ENCODE measurements at regions not wholly inside any gene's neighbourhood (a gene's known extent, or its start where the extent isn't known, plus 50 kb on each side); places are given as distances from the start of the nearest gene placed in this dataset.

- ATAC-seq = no peak
- ChIA-PET POLR2A (no interaction called here), CTCF (no interaction called here)
- Mint-ChIP-seq H3K9me3 (peaks cover under 1% of the 10 kb centered on the region; the same call in 1 of the 2 replicates), H3K27ac (no peak overlapping the region), H3K4me3 (no peak overlapping the region), H3K4me1 (peaks cover 7% of the 10 kb centered on the region), H3K27me3 (ENCODE audit: low read depth) (no peaks in the 10 kb centered on the region), H3K36me3 (no peaks in the 10 kb centered on the region; the same call in 1 of the 2 replicates)
- no peak for DNase-seq (ENCODE audit: low spot score)
- TF ChIP-seq SMAD4 (CRISPR knock-in tag; IDR thresholded peaks at IDR 0.05) (no peak), STAT6 (CRISPR knock-in tag; conservative IDR thresholded peaks at IDR 0.05; ENCODE audit: low read depth) (no peak), NR3C1 (CRISPR knock-in tag; conservative IDR thresholded peaks at IDR 0.05; ENCODE audit: low read depth) (no peak), ZNF423 (CRISPR knock-in tag; IDR thresholded peaks at IDR 0.05) (no peak), GABPB1 (CRISPR knock-in tag; IDR thresholded peaks at IDR 0.05) (no peak)
Measured at GRCh38 chr4:24428850-24429249, 155.5 kb downstream of the DHX15 start.

- no peaks in the 10 kb centered on the region; the same call in 1 of the 2 replicates for H3K36me3 Mint-ChIP-seq
- POLR2A ChIA-PET = no interaction called here
Measured at GRCh38 chr4:24426557-24426956, 157.8 kb downstream of the DHX15 start.

More at GRCh38 chr4:24426557-24426956, 157.8 kb downstream of the DHX15 start:
- peaks cover 4% of the 10 kb centered on the region for H3K9me3 Mint-ChIP-seq
- peaks cover 7% of the 10 kb centered on the region for H3K4me1 Mint-ChIP-seq
- DNase-seq (ENCODE audit: low spot score) (no peak), ATAC-seq (no peak)
- H3K27ac Mint-ChIP-seq = no peak overlapping the region
- CTCF ChIA-PET = interaction anchor here (0.7 kb wide), 1 partner anchor 367 kb away, joined by 3 read pairs; no protein-coding TSS in a partner anchor
- no peak for TF ChIP-seq ZNF138 (CRISPR knock-in tag; conservative IDR thresholded peaks at IDR 0.05)
- TF ChIP-seq CDX4 (CRISPR knock-in tag; IDR thresholded peaks at IDR 0.05; ENCODE audit: borderline replicate concordance) = no peak
- no peak for TF ChIP-seq AR (CRISPR knock-in tag; IDR thresholded peaks at IDR 0.05)
- TF ChIP-seq E2F4 (CRISPR knock-in tag; IDR thresholded peaks at IDR 0.05; ENCODE audit: borderline replicate concordance, low read depth) = no peak
- TF ChIP-seq ATF2 (CRISPR knock-in tag; IDR thresholded peaks at IDR 0.05; ENCODE audit: borderline replicate concordance, low read depth) = no peak
- no peak for TF ChIP-seq AFF4 (CRISPR knock-in tag; IDR thresholded peaks at IDR 0.05; ENCODE audit: borderline replicate concordance)
- no peak for TF ChIP-seq HMGA2 (CRISPR knock-in tag; IDR thresholded peaks at IDR 0.05)
- no peak for TF ChIP-seq IRF1 (CRISPR knock-in tag; IDR thresholded peaks at IDR 0.05)
- TF ChIP-seq MYBL2 (CRISPR knock-in tag; IDR thresholded peaks at IDR 0.05) = no peak
- TF ChIP-seq CREB1 (CRISPR knock-in tag; IDR thresholded peaks at IDR 0.05) = no peak
- no peak for TF ChIP-seq RELA (CRISPR knock-in tag; IDR thresholded peaks at IDR 0.05; ENCODE audit: borderline replicate concordance)
- no peak for TF ChIP-seq NFYB (CRISPR knock-in tag; conservative IDR thresholded peaks at IDR 0.05; ENCODE audit: low read depth)
- TF ChIP-seq ATF3 (CRISPR knock-in tag; conservative IDR thresholded peaks at IDR 0.05) = no peak
- no peak for TF ChIP-seq ZBTB21 (CRISPR knock-in tag; IDR thresholded peaks at IDR 0.05; ENCODE audit: borderline replicate concordance)
- TF ChIP-seq ESRRA (CRISPR knock-in tag; IDR thresholded peaks at IDR 0.05; ENCODE audit: borderline replicate concordance) = no peak
- TF ChIP-seq EMX1 (CRISPR knock-in tag; IDR thresholded peaks at IDR 0.05) = no peak
- no peak for TF ChIP-seq GABPB1 (CRISPR knock-in tag; IDR thresholded peaks at IDR 0.05)
- no peak overlapping the region for H3K4me3 Mint-ChIP-seq
- H3K27me3 Mint-ChIP-seq (ENCODE audit: low read depth) = no peaks in the 10 kb centered on the region
